CD4-positive, alpha-beta T cell treated with Interleukin-1 beta for 1 hour (primary cell): ENCODE measurements at regions not wholly inside any gene's neighbourhood (a gene's known extent, or its start where the extent isn't known, plus 50 kb on each side); places are given as distances from the start of the nearest gene placed in this dataset.

Source experiments
- DNase-seq, 2 donors: peaks; one replicate each; pipeline ENCODE4 v3.0.0-alpha.2; 2020 to 2022

DNA sequence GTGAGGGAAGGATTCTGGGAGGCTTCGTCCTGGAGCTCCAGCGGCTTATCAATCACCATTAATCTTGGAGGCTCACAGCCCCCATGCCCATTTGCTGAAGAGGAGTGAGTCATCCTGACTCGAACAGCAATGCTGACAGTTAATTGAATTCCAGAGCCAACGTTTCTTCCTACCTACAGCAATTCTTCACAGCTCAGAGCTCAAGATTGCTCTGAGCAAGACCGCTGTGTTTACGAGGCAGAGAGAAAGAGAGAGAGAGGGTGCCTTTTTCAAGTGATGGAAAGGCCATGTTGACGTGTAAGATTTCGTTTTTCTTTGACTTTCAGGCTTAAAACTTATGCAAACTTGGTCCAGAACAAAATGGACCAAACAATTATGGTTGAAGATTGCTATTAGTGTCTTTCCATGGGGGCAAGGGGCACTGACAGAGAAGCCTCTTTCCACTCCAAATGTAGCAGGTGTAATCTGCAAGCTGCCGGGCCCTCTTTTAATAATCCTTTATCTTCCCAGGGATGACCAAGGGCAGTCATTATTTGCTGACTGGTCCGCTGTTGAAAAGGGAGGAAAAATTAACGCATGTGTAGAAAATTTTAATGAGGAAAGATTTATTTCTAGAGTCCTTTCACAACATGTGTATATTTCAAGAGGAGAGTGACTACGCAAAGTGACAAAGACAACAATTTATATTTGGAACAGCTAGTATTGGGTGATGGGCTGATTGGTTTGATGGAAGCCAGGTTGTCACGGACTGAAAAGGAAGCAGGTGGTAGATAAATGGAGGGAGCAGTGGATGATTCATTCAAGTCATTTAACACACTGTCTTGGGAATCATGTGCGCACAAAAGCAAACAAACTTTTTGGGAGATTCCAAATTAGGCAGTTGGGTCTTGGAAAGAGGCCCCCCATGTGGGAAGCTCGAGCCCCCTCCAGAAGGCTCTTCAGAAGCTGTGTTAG lies 136.1 kb upstream of the IRF2BP2 start:
- no peak for DNase-seq

DNA sequence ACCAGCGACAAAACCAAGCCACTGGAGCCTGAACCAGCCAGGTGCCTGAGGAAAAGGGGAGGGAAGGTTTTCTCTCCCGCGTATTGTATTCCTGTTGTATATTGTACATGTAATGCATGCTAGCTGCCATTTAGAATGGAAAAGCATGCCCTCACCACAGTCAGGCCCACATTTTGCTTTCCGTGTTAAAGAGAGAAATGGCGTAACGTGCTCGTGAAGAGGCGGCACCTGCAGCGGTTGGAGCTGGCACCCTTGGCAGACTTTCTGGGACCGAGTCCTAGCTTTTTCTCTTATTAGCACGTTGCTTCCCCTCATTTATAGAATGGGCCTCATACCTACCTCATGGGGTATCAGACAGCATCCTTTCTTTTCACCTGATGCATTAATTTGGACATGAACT lies 135.3 kb upstream of the IRF2BP2 start:
- no peak for DNase-seq

DNA sequence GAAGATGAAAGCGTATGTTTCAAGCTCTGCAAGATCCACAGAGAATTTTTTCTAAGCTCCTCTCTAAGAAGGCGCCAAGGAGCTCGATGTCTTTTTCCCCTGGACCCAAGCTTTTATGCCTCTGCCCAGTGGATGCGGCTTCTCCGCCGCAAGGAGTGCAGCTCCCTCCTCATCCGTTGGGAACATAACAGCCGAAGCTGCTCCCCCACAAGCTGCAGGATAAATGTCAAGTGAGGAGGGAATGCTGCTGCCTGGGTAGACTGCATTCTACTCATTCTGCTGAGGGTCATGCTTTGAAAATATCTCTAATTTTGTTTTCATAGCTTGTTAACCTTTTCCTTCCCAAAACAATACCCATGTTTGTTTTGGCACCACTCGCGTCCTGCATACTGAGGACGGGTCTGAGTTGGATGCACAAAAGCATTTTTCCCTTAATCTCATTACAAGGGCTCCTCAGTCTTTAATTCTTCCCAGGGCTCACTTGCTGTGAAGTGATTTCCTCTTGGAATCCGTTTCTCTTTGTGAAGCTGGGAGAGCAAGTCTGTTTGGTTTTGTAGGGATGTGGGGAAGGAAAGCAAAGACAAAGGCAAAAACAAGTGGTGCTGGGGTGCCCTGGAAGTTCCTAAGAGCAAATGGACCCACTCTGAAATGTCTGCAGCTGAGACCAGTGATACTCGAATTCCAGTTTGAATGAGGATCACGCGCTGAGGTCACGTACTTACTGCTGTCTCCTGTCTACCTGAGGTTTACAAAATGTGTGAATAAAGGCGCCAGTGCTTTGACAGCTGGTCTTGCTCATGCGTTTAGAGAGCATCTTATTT lies 134.0 kb upstream of the IRF2BP2 start:
- DNase-seq: no peak

DNA sequence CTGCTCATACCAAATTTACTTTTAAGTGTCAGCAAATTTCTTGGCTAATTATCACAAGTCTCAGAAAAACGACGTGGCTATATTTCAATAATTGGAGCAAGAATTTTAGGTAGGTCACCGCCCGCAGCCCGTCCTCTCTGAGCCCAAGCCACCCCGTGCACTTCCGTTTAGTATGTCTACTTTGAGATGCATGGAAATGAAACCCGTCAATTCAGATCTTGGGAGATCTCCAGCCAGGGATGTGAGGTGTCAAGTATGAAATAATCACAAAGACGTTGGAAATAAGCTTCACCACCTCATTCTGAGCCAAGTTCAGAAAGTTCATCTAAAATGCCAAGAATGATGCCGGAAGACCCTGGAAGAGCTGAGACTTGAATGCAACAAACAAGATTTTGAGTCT lies 132.6 kb upstream of the IRF2BP2 start:
- DNase-seq: no peak

DNA sequence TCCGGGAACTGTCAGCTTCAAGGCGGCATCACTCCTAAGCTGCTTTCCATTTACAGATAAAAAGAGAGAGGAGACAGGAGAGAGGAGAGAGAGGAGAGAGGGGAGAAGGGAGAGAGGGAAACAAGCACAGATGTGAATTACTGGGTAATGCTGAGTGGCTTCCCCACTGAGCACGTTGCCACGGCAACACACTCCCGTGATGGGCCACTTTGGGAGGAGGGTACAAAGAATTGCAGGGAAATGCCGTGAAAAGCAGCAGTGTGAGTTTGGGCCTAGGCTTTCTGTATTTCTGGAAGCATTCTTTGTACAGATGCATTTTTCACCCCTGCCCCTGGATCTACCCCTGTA lies 128.0 kb upstream of the IRF2BP2 start:
- no peak for DNase-seq

DNA sequence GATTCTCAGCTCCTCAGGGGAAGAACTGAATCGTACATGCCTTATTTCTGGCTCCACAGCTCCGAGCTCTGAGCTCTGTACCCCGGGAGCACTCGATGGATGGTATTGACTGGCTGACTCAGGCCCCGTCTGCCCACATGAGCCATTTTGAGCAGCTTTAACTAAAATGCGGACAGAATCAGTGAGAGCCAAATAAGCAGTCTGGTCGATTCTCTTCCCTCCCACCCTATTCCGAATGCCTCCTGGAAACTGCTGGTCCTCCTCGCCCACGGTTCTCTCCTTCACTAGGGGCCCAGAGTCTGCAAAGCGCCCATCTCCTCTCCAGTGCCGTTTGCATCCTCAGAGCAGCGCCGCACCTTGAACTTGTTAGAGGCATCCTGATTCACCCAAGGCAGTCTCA lies 125.9 kb upstream of the IRF2BP2 start:
- no peak for DNase-seq

DNA sequence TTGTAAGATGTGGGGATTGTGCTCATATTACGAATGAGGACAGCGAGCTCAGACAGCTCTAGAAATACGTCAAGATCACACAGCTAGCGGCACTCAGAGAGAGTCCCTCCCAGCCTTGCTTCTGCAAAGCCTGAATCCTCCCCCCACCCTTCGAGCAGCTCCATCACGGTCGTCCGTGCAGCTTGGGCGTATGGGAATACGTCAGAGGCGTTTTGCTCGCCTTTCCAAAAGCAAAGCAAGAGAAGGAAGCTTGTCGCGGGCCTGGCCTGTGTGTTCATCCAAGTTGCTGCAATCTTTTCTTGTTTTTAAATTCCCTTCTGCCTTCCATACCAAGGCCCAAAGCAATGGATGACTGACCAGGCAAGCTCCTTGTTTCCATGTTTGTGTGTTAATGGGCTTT lies 125.5 kb upstream of the IRF2BP2 start:
- no peak for DNase-seq

DNA sequence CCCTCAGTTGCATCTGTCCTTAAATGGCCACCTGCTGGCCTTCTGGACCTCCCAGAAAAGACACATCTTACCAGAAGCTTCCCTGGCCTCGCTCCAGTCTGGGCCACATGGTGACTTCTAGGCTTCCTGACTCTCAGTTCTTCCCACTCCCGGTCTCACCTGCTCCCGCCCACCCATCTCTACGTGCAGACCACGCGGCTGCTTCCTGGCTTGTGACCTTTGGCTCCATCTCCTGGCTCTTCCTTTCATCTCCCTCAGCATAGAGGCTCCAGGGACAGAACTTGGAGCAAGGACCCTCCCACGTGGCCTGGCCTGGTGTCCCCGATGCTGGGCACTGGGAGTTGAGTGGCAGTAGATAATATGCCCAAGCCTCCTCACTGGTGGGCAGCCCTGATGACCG lies 124.9 kb upstream of the IRF2BP2 start:
- no peak for DNase-seq

DNA sequence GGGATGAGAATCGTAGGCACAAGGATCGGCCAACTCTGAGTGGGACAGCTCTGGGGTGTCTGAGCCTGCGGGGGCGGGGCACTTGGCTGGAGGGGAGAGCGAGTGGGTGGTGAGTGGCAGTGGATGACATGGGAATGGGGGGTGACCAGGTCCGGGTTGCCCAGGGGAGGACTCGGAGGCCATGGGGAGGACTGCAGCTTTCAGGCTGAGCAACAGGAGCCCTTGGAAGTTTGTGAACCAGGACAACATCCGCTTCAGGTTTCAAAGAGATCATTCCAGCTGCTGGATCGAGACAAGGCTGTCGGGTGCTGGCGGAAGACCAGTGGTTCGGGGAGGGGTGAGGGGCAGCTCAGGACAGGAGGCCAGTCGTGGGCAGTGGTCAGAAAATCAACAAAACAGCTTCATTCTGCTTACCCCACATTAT lies 124.4 kb upstream of the IRF2BP2 start:
- DNase-seq: no peak

DNA sequence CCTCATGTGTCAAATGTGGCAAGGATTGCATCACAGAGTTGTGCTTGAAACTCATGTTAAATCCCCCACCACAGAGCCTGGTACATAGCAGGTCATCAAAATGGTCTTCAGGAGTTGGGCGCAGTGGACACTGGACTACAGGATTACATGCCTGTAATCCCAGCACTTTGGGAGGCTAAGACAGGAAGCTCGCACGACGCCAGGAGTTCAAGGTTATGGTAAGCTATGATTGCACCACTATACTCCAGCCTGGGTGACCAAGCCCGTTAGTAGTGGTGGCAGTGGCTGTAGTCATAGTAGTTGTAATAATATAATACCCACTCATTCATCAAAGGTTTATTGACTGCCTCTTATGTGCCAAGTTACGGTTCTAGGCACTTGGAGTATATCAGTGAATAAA lies 123.4 kb upstream of the IRF2BP2 start:
- no peak for DNase-seq

DNA sequence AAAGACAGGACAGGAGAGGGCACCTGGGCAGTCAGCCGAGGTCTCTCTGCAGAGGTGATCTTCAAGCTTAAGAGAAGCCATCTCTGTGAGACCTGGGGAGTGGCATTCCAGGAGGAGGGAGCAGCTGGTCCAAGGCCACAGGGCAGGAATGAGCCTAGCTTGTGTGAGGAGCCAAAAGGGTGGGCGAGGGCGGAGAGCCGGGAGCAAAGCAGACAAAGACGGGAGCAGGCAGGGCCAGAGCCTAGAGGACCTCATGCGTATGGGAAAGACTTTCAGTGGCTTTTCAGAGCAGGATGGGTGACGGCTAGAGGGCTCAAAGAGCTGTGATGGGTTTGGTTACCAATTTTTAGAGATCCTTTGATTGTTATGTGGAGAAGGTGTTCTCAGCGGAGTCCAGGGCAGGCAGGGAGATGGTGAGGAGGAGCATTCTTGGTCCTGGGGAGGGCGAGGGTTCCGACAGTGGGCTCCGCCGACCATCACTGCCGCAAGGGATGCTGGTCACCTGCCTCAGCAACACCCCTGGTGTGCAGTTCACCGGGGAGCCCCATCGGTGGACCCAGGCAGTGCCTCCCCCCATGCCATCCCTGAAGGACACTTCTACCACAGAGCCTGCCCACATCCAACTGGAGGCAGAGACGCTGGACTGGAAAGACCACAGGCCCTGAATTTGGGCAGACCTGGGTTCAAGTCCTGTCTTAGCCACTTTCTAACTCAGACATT lies 122.9 kb upstream of the IRF2BP2 start:
- no peak for DNase-seq

DNA sequence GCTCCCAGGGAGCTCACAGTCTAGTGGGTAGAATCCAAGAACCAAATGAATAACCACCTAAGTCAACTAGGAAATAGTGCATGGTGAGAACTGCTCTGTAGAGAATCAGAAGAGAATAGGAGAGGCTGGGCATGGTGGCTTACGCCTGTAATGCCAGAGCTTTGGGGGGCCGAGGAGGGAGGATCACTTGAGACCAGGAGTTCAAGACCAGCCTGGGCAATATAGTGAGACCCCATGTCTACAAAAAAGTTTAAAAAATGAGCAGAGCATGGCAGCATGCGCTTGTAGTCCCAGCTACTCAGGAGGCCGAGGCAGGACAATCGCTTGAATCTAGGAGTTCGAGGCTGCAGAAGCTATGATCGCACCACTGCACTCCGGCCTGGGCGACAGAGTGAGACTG lies 122.3 kb upstream of the IRF2BP2 start:
- no peak for DNase-seq

DNA sequence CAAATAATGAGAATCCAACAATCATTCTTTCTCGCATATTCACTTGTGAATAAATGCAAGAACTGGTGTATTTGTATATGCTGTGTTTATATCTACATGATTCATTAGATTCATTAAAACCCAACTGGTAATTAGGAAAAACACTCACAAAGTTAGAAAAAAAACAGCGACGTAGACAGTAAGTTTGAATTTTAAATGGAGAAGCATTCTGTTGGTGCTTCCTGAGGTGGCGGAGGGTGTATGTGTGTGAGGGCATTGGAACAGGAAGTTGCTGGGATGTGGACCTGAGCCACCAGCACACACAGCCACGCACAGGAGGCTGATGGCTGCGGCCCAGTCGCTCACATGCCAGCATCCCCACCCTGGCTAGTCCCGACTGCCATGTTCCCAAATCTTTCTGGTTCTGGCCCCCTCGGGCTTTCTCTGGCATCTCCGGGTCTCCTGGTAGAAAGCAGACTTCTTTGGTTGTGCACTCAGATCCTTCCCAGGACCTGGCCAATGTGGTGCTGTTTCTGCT lies 121.6 kb upstream of the IRF2BP2 start:
- DNase-seq: peak in 1 of 2 donors; percentile 46

DNA sequence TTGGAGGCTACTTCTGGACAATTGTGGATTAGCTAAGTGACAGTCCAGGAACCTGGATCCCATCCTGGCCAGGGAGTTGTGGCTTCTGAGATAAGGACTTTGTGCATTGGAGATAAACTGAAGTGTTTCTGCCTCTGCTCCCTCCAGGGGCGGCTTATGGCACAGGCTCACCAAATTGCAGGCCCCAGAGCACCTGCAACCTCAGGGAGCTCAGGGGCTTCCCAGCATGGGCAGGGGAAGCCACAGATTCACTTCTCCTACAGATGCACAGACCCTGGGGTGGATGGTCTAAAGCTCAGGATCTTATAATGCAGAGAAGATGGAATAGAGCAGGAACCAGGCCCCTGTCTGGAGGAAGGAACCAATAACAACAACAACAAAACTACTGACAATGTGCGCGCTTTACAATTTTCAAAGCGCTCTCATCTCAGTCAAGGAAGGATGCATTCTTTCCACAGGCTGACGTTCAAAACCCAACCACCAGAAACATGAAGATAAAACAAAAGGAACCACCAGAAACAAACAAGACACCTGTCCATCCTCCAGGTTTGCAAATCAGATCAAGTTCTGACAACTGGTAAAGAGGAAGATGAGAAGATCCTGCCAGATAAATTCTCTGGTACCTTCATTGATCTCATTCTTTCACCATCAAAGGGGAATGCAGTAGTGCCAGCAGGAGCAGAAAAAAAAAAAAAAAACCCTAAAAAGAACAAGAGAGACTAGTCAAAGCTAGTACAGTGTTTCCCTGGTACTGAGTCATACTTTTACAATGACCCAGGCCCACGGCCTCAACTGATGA lies 121.0 kb upstream of the IRF2BP2 start:
- peak; percentile 38 to 43 for DNase-seq

DNA sequence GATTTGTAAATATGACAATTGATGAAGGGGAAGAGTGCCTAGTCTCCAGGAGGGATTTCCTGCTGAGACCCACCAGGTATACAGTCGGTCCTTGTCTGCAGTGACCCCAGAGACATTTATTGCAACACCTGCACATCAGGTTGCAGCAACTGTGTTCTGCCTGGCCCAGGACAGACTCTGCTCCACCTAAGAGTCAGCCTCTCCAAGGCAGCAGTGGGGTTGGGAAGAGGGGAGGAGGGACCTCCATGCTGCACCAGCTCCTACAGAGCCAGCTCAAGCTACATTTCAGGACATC lies 120.4 kb upstream of the IRF2BP2 start:
- no peak for DNase-seq

DNA sequence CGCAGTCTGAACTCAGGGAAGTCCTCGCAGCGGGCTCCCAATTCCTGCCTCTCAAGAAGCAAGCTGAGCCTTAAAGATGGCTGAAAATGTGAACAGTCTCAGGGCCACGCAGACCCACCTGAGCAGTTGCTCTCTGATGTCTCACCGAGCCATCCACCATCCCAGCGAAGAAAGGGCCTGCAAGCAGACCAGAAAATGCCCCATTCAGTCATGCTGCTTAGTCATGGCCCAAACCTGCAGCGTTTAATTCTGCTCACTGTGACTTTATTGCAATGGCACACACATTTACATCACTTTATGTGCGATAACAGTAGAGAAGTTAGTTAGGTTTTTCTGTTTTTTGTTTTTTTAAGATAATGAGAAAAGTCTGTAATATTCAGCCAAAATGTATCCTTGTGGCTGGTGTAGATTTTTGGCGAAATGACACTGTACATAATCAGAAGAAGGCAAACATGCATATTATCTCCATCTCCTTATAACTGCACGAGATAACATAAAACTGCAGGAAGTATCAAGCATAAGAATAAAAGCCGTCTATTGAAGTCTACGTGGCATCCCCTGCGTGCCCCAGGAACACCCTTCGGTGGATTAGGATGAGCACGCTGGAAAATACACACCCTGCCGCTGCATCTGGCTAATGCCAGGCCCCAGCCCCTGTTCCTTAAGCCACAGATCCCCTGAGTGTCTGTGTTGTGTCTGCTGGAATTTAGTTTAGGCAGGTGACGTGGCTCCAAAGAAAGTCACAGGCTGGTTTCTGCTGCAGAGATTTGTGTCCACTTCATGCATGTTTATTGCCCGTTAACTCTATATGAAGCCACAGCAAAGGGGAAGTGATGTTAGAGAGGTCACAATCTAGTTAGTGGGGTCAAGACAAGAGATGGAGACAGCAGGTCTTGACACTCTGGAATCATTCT lies 119.8 kb upstream of the IRF2BP2 start:
- no peak for DNase-seq

DNA sequence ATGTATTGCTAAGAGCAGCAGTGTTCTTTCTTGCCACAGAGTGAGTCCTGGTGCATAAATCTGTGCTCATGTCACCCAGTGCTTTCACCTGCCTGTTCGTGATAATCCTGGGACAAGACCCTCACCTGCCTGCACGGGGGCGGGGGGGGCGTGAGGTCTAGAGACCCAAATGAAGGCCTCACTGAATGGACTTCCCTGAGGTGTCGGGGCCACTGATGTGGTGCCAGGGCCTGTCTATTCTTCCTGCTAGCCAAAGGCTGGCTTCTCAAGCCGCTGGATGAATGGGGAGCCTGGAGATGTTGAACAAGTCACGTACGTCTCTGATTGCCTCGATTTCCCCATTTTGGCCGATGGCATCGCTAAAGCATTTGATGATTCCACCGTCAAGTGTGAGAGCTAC lies 118.8 kb upstream of the IRF2BP2 start:
- no peak for DNase-seq

DNA sequence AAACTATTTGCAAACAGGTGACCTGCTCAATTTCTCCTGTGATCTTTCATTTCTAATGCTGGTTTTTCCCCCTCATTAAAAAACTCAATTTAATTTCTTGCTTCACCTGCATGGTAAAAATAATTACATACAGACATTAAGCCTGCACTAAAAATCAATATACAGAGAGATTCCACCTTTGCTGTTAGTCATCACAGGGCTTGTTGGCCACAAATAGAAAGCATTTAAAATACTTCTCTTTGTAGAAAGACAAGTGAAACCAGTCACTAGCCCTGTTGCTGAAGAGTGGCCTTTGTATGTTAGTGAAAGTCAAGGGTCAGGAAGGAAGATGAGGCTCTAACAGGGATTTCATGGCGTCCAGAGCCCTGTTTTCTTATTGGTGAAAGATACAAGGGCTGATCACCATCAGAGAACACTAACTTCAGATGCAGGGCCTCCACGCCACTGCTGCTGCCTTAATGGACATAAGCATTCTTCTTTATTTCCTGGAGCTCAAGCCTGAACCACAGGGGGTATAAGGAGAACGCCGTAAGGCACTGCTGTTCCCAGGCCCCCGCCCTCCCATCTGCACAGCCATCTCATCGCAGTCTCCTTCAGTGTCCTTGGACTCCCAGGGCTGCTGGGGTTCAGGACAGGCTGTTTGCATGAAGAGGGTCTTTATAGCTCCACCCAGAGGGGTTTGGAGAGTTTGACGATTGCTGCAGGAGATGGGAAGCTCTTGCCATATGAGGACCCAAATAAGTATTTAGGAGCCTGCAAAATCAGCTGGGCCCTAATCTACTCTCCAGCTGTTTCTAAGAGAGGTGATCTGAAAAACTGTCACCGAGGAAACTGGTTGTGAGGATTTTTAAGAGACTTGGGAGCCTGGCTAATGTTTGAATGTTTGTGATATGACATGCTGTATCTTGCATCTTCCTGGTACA lies 117.3 kb upstream of the IRF2BP2 start:
- DNase-seq: no peak

DNA sequence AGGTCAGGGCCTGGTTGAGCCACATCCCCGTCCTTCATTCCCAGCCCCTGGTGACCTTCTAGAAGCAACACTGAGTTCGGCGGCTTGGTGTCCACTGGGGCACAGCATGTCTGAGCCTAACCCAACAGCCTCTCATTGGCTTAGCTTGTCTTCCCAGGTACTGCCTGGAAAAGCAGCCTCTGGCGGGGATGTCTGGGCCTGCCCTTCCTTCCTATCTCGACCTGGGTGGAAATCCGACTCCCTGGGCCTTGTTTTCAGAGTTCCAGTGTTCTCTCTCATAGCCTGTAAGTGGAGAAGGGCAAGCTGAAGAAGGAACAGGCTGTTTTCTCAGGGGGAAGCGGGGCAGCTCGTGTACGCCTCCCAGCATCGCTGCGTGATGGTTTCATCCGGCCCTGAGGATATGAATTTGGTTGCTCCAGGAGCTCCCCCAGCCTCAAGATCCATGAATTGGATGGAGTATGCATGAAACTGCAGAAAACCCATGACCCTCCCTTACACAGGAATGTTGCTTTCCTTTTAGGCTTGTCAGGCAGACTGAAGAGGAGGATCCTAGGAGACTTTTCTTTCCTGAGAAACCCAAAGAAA lies 116.5 kb upstream of the IRF2BP2 start:
- DNase-seq: no peak
